ENCODE measurements at regions not wholly inside any gene's neighbourhood (a gene's known extent, or its start where the extent isn't known, plus 50 kb on each side); places are given as distances from the start of the nearest gene placed in this dataset.

- TF ChIP-seq, protein P1, sequence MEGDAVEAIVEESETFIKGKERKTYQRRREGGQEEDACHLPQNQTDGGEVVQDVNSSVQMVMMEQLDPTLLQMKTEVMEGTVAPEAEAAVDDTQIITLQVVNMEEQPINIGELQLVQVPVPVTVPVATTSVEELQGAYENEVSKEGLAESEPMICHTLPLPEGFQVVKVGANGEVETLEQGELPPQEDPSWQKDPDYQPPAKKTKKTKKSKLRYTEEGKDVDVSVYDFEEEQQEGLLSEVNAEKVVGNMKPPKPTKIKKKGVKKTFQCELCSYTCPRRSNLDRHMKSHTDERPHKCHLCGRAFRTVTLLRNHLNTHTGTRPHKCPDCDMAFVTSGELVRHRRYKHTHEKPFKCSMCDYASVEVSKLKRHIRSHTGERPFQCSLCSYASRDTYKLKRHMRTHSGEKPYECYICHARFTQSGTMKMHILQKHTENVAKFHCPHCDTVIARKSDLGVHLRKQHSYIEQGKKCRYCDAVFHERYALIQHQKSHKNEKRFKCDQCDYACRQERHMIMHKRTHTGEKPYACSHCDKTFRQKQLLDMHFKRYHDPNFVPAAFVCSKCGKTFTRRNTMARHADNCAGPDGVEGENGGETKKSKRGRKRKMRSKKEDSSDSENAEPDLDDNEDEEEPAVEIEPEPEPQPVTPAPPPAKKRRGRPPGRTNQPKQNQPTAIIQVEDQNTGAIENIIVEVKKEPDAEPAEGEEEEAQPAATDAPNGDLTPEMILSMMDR (optimal IDR thresholded peaks at IDR 0.05 in 1 of 3, IDR thresholded peaks at IDR 0.05 in 1 of 3, conservative IDR thresholded peaks at IDR 0.05 in 1 of 3; ENCODE audit: extremely low read depth in 1 of 3, insufficient read depth in 2 of 3, low read length in 3 of 3) = no peak
- no peak for TF ChIP-seq EZH2 (IDR thresholded peaks at IDR 0.05; ENCODE audit: low read length)
Measured at GRCh38 chr13:75929076-75929475, 292.9 kb downstream of the LMO7 start.
